Skeletal muscle tissue (tissue), 3 donors: ENCODE measurements at regions not wholly inside any gene's neighbourhood (a gene's known extent, or its start where the extent isn't known, plus 50 kb on each side); places are given as distances from the start of the nearest gene placed in this dataset.

ENCODE experiments used
- H3K27ac ChIP-seq: one replicate; pipeline ENCODE4 v1.7.0; 2013; ENCODE audit warnings: mild to moderate bottlenecking, low read depth, low read length, inconsistent platforms
- H3K27me3 ChIP-seq, 3 donors: one replicate each; pipeline ENCODE4 v1.7.0; 2013; ENCODE audit warnings: low read length in 3 of 3; ENCODE audit not compliant: control insufficient read depth in 3 of 3, insufficient read depth in 3 of 3
- H3K36me3 ChIP-seq, 3 donors: one replicate each; pipeline ENCODE4 v1.7.0; 2013; ENCODE audit warnings: low read length in 3 of 3; ENCODE audit not compliant: control insufficient read depth in 3 of 3, insufficient read depth in 3 of 3
- H3K4me1 ChIP-seq, 3 donors: one replicate each; pipeline ENCODE4 v1.7.0; 2013; ENCODE audit warnings: low read length in 3 of 3, mild to moderate bottlenecking in 3 of 3; ENCODE audit not compliant: control insufficient read depth in 3 of 3, insufficient read depth in 3 of 3
- H3K4me3 ChIP-seq, 3 donors: one replicate each; pipeline ENCODE4 v1.7.0; 2013; ENCODE audit warnings: low read length in 3 of 3
- H3K9ac ChIP-seq, 3 donors: one replicate each; pipeline ENCODE4 v1.7.0; 2013; ENCODE audit warnings: low read length in 3 of 3, mild to moderate bottlenecking in 3 of 3, moderate library complexity in 2 of 3, low read depth in 1 of 3
- H3K9me3 ChIP-seq, 3 donors: one replicate each; pipeline ENCODE4 v1.7.0; 2013; ENCODE audit warnings: low read length in 3 of 3; ENCODE audit not compliant: control insufficient read depth in 3 of 3
- donor health status: Osteomylitis.

DNA sequence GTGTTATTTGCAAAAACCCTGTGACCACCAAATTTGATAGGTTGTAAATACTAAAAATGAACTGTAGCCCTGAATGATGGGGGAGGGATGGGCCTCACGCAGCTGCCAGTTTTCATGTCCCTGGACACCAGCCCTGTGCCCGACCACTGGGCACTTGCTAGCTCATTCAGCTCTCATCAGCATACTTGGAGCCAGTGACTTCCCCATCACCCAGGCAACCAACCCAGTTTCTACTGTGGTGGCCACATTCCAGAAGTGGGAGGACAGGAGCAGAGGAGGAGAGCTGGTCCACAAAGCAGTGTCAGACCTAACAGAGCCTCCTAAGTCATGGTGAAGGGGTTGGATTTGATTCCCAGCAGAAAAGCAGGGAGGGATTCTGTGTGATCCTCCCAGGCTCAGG, 128.2 kb downstream of the CPEB2 start:
- Histone ChIP-seq H3K9ac (no peak overlapping the region), H3K27me3 (no peaks in the 10 kb centered on the region), H3K4me3 (no peak overlapping the region), H3K4me1 (no peaks in the 10 kb centered on the region), H3K36me3 (no peaks in the 10 kb centered on the region), H3K27ac (no peak overlapping the region), H3K9me3 (no peaks in the 10 kb centered on the region)

GRCh38 chr4:15131551-15131950, 129.3 kb downstream of the CPEB2 start:
- H3K27me3 ChIP-seq: no peaks in the 10 kb centered on the region
- H3K36me3 ChIP-seq: no peaks in the 10 kb centered on the region
- H3K27ac ChIP-seq: no peak overlapping the region
- no peaks in the 10 kb centered on the region for H3K4me1 ChIP-seq
- no peak overlapping the region for H3K4me3 ChIP-seq
- H3K9me3 ChIP-seq: no peaks in the 10 kb centered on the region
- no peak overlapping the region for H3K9ac ChIP-seq

- no peaks in the 10 kb centered on the region for H3K9me3 ChIP-seq
- H3K9ac ChIP-seq: no peak overlapping the region
- no peaks in the 10 kb centered on the region for H3K4me1 ChIP-seq
- no peaks in the 10 kb centered on the region for H3K36me3 ChIP-seq
- no peak overlapping the region for H3K27ac ChIP-seq
- no peak overlapping the region for H3K4me3 ChIP-seq
- H3K27me3 ChIP-seq: no peaks in the 10 kb centered on the region
Measured at GRCh38 chr4:15132739-15133138, 130.5 kb downstream of the CPEB2 start.

DNA sequence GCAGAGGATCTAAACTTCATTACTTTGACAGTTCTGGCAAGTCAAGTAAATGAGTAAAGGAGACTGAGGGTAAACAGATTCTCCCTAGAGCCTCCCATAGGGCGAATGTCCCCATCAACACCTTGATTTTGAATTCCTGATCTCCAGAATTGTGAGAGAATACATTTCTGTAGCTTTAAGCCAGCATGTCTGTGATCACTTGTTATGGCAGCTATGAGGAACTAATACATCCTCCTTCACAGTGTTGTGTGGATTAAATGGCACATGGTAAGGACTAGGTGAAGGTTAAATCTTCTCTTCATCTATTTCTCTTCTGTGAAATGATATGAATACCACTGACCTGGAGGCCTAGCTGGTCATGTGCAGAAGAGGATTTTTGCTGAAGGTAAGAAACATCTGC, 137.3 kb downstream of the CPEB2 start:
- no peaks in the 10 kb centered on the region for H3K27me3 ChIP-seq
- no peak overlapping the region for H3K9ac ChIP-seq
- no peaks in the 10 kb centered on the region for H3K4me1 ChIP-seq
- no peak overlapping the region for H3K4me3 ChIP-seq
- H3K36me3 ChIP-seq: no peaks in the 10 kb centered on the region
- H3K27ac ChIP-seq: no peak overlapping the region
- no peaks in the 10 kb centered on the region for H3K9me3 ChIP-seq

GRCh38 chr4:15142201-15142600, 139.9 kb downstream of the CPEB2 start:
- no peaks in the 10 kb centered on the region for H3K4me1 ChIP-seq
- H3K9me3 ChIP-seq: no peaks in the 10 kb centered on the region
- no peak overlapping the region for H3K9ac ChIP-seq
- no peak overlapping the region for H3K4me3 ChIP-seq
- no peaks in the 10 kb centered on the region for H3K36me3 ChIP-seq
- H3K27me3 ChIP-seq: no peaks in the 10 kb centered on the region
- H3K27ac ChIP-seq: no peak overlapping the region

GRCh38 chr4:15143551-15143950, 141.3 kb downstream of the CPEB2 start:
- Histone ChIP-seq H3K27me3 (no peaks in the 10 kb centered on the region), H3K4me3 (no peak overlapping the region), H3K27ac (no peak overlapping the region), H3K9me3 (no peaks in the 10 kb centered on the region), H3K36me3 (no peaks in the 10 kb centered on the region), H3K9ac (no peak overlapping the region), H3K4me1 (no peaks in the 10 kb centered on the region)

DNA sequence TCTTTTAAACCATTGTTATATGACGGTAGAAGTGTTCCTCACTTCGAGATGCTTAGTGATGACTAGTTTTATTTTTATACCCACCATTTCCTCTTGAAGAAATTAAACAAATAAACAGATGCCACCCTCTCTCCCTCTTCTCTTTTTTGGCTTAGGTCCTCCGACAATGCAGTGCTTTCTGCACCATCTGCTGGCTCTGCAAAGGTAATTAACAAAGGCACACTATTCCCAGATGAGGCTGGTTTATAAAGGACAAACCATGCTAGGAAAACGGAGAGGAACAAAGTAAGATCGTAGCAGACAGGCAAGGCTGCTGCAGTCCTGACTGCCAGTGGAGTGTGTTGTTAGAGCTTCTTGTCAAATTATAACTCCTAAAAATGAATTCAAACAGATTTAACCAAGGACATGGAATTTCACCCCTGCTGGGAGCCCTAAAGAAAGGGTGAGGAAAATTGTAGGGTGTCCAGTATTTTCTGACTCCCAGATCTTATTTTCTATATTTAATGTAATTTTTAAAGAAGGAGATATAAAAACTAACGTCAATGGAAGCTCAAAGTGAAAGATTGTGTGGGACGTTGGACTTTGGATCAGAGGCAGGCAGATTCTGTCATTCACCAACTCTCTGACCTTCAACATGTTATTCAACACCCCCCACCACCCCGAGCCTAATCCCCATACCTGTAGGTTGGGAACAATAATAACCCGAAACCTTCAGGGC, 142.1 kb downstream of the CPEB2 start:
- Histone ChIP-seq H3K4me3 (no peak overlapping the region), H3K36me3 (no peaks in the 10 kb centered on the region), H3K27ac (no peak overlapping the region), H3K4me1 (peaks cover 0 to 6% (median 4%) of the 10 kb centered on the region in 3 donors), H3K9ac (no peak overlapping the region), H3K27me3 (no peaks in the 10 kb centered on the region), H3K9me3 (no peaks in the 10 kb centered on the region)

- Histone ChIP-seq H3K4me3 (no peak overlapping the region), H3K27me3 (no peaks in the 10 kb centered on the region), H3K4me1 (peaks cover 0 to 11% (median 10%) of the 10 kb centered on the region in 3 donors), H3K27ac (no peak overlapping the region), H3K9me3 (no peaks in the 10 kb centered on the region), H3K36me3 (no peaks in the 10 kb centered on the region), H3K9ac (no peak overlapping the region)
Measured at GRCh38 chr4:15144967-15145295, 142.7 kb downstream of the CPEB2 start.

DNA sequence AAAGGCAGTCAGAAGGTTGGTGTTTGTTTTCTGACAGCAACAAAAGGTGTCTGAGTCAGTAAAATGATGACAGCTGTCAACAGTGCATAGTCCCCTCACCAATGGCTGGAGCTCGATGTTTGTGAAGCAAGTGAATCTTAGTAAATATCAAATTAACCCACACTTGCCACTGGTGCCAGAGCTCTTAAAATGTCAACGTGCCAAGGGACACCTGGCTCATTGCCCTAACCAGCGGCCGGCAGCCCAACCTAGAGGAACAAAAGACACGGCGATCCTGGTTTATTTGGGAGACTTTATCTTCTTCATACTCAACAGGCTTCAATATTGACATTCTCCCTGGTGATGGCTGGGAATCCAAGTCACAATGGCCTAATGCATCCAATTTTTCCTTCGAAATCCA, 143.4 kb downstream of the CPEB2 start:
- no peaks in the 10 kb centered on the region for H3K27me3 ChIP-seq
- no peak overlapping the region for H3K27ac ChIP-seq
- H3K4me3 ChIP-seq: peak overlapping the region in 1 of 3 donors; percentile 36
- H3K9ac ChIP-seq: no peak overlapping the region
- peaks cover 0 to 16% (median 12%) of the 10 kb centered on the region in 3 donors for H3K4me1 ChIP-seq
- no peaks in the 10 kb centered on the region for H3K9me3 ChIP-seq
- no peaks in the 10 kb centered on the region for H3K36me3 ChIP-seq

GRCh38 chr4:15147714-15148113, 145.4 kb downstream of the CPEB2 start:
- H3K36me3 ChIP-seq: no peaks in the 10 kb centered on the region
- no peaks in the 10 kb centered on the region for H3K9me3 ChIP-seq
- H3K27me3 ChIP-seq: no peaks in the 10 kb centered on the region
- no peak overlapping the region for H3K9ac ChIP-seq
- no peak overlapping the region for H3K4me3 ChIP-seq
- H3K4me1 ChIP-seq: peaks cover 0 to 16% (median 12%) of the 10 kb centered on the region in 3 donors
- no peak overlapping the region for H3K27ac ChIP-seq
